MM.1S (cell line): ENCODE measurements at regions not wholly inside any gene's neighbourhood (a gene's known extent, or its start where the extent isn't known, plus 50 kb on each side); places are given as distances from the start of the nearest gene placed in this dataset.

ENCODE experiments used
- DNase-seq: peaks from one replicate; pipeline ENCODE4 v3.0.0-alpha.2; 2015
- H2AFZ ChIP-seq: fragments of 300-600 bp; sonication (generic); 2 replicates; pipeline ENCODE4 v1.6.0; 2016; ENCODE audit warnings: antibody characterized with exemption, low read length
- H3F3A ChIP-seq: fragments of 300-600 bp; sonication (generic); 2 replicates; pipeline ENCODE4 v1.6.1; 2016; ENCODE audit warnings: mild to moderate bottlenecking, antibody characterized with exemption, low read length, moderate library complexity, mixed read lengths; ENCODE audit not compliant: insufficient read depth
- H3K27ac ChIP-seq: fragments of 300-600 bp; sonication (generic); 2 replicates; pipeline ENCODE4 v1.5.1; 2016; ENCODE audit warnings: mild to moderate bottlenecking, low read length
- H3K27me3 ChIP-seq: fragments of 300-600 bp; sonication (generic); replicated peaks from 2 replicates; pipeline ENCODE4 v1.6.0; 2016; ENCODE audit warnings: low read length; ENCODE audit not compliant: insufficient read depth
- H3K36me3 ChIP-seq: fragments of 300-600 bp; sonication (generic); replicated peaks from 2 replicates; pipeline ENCODE4 v1.6.1; 2016; ENCODE audit warnings: mild to moderate bottlenecking, low read length, mixed read lengths; ENCODE audit not compliant: insufficient read depth
- H3K4me1 ChIP-seq: fragments of 300-600 bp; sonication (generic); 2 replicates; pipeline ENCODE4 v1.6.1; 2016; ENCODE audit warnings: low read length, mixed read lengths
- H3K4me2 ChIP-seq: fragments of 300-600 bp; sonication (generic); 2 replicates; pipeline ENCODE4 v1.6.0; 2016; ENCODE audit warnings: low read depth, low read length
- H3K4me3 ChIP-seq: fragments of 300-600 bp; sonication (generic); 2 replicates; pipeline ENCODE4 v1.5.1; 2016; ENCODE audit warnings: low read length, mixed read lengths
- H3K79me2 ChIP-seq: fragments of 300-600 bp; sonication (generic); 2 replicates; pipeline ENCODE4 v1.6.1; 2016; ENCODE audit warnings: mixed run types, low read length, mixed read lengths
- H3K9ac ChIP-seq: fragments of 300-600 bp; sonication (generic); 2 replicates; pipeline ENCODE4 v1.6.1; 2016; ENCODE audit warnings: low read length, mixed read lengths
- H3K9me2 ChIP-seq: fragments of 300-600 bp; sonication (generic); replicated peaks from 2 replicates; pipeline ENCODE4 v1.6.1; 2016; ENCODE audit warnings: mild to moderate bottlenecking, low read length, mixed read lengths; ENCODE audit not compliant: insufficient read depth
- H3K9me3 ChIP-seq: fragments of 300-600 bp; sonication (generic); replicated peaks from 2 replicates; pipeline ENCODE4 v1.6.1; 2016; ENCODE audit warnings: mild to moderate bottlenecking, low read length, mixed read lengths; ENCODE audit not compliant: insufficient read depth
- H4K20me1 ChIP-seq: fragments of 300-600 bp; sonication (generic); 2 replicates; pipeline ENCODE4 v1.6.1; 2016; ENCODE audit warnings: mild to moderate bottlenecking, low read length, moderate library complexity, mixed read lengths; ENCODE audit not compliant: insufficient read depth
- EZH2 ChIP-seq: fragments of 300-600 bp; sonication (generic); optimal IDR thresholded peaks from 2 replicates; pipeline ENCODE3; 2017; ENCODE audit warnings: low read depth, mild to moderate bottlenecking, antibody characterized with exemption, low read length, mixed read lengths
- EZH2phosphoT487 ChIP-seq: fragments of 300-600 bp; sonication (generic); IDR thresholded peaks from 2 replicates; pipeline ENCODE4 v1.6.1; 2018; ENCODE audit warnings: antibody characterized with exemption, low read length
- TF ChIP-seq, protein P1 (sequence below): fragments of 300-600 bp; sonication (generic); IDR thresholded peaks from 2 replicates; pipeline ENCODE4 v1.5.1; 2016; ENCODE audit warnings: antibody characterized with exemption, low read length, mixed read lengths

DNA sequence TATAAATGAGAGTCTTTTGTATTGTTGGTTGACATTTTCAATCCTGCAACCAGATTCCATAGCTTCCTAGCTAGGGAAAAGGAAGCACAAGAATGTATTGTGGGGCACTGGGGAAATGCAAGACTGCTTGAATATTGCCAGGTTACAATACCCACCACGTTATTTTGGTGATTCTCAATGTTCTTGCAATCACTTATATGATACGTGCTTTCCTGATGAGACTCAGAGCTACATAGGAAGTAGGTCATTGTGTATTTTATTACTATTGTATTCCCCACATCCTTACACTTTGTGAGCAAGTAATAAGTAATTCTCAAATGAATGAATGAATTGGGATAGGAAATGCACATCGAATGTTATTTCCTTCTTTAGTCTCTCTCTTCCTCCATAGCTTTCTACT, 217.1 kb upstream of the CD180 start:
- H3K9me3 ChIP-seq, result no peaks in the 10 kb centered on the region
- H3K9ac ChIP-seq, result no peak overlapping the region
- H3K27ac ChIP-seq, result no peak overlapping the region
- no peaks in the 10 kb centered on the region for H4K20me1 ChIP-seq
- no peaks in the 10 kb centered on the region for H3K27me3 ChIP-seq
- no peak overlapping the region for H2AFZ ChIP-seq
- no peak overlapping the region for H3K4me2 ChIP-seq
- DNase-seq, result no peak
- H3F3A ChIP-seq, result no peaks in the 10 kb centered on the region
- no peaks in the 10 kb centered on the region for H3K36me3 ChIP-seq
- no peak overlapping the region for H3K4me3 ChIP-seq
- no peaks in the 10 kb centered on the region for H3K79me2 ChIP-seq
- no peak for TF ChIP-seq EZH2
- TF ChIP-seq, protein P1, sequence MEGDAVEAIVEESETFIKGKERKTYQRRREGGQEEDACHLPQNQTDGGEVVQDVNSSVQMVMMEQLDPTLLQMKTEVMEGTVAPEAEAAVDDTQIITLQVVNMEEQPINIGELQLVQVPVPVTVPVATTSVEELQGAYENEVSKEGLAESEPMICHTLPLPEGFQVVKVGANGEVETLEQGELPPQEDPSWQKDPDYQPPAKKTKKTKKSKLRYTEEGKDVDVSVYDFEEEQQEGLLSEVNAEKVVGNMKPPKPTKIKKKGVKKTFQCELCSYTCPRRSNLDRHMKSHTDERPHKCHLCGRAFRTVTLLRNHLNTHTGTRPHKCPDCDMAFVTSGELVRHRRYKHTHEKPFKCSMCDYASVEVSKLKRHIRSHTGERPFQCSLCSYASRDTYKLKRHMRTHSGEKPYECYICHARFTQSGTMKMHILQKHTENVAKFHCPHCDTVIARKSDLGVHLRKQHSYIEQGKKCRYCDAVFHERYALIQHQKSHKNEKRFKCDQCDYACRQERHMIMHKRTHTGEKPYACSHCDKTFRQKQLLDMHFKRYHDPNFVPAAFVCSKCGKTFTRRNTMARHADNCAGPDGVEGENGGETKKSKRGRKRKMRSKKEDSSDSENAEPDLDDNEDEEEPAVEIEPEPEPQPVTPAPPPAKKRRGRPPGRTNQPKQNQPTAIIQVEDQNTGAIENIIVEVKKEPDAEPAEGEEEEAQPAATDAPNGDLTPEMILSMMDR, result no peak
- TF ChIP-seq EZH2phosphoT487, result no peak
- no peaks in the 10 kb centered on the region for H3K9me2 ChIP-seq
- no peaks in the 10 kb centered on the region for H3K4me1 ChIP-seq

DNA sequence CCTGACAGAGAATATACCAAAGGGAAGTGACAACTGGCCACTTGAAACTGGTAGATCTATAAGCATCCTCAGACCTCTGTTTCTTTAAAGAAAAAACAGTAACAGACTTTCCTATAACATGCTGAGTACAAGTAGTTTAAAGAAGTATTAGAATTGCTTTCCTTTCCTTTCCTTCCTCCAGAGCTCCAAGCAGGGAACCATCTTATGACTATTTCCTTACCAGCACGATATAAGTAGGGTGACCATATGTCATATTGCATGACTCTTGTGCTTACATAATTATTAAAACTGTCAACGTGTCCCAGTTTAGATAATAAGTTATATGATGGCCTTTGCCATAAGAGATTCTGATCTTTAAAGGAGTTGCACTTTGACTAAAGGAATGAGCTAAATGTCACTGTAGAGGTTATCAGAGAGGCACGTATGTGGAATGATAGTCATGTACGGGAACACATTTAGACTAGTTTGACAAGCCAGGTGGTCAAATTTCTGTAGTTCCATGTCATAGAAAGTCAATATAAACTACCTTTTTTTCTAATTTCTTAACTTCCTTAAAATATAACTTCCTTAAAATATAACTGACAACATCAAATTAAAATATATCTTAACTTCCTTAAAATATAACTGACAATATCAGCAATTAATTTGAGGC, 212.7 kb upstream of the CD180 start:
- H3K27me3 ChIP-seq, result no peaks in the 10 kb centered on the region
- no peaks in the 10 kb centered on the region for H3F3A ChIP-seq
- H3K36me3 ChIP-seq, result no peaks in the 10 kb centered on the region
- H3K9me3 ChIP-seq, result no peaks in the 10 kb centered on the region
- DNase-seq, result no peak
- no peak overlapping the region for H3K9ac ChIP-seq
- no peak overlapping the region for H2AFZ ChIP-seq
- no peak overlapping the region for H3K27ac ChIP-seq
- no peak overlapping the region for H3K4me2 ChIP-seq
- no peak for TF ChIP-seq EZH2phosphoT487
- TF ChIP-seq, protein P1, result no peak
- TF ChIP-seq EZH2, result no peak
- H3K79me2 ChIP-seq, result no peaks in the 10 kb centered on the region
- H3K9me2 ChIP-seq, result no peaks in the 10 kb centered on the region
- no peak overlapping the region for H3K4me3 ChIP-seq
- no peaks in the 10 kb centered on the region for H4K20me1 ChIP-seq
- H3K4me1 ChIP-seq, result no peaks in the 10 kb centered on the region

DNA sequence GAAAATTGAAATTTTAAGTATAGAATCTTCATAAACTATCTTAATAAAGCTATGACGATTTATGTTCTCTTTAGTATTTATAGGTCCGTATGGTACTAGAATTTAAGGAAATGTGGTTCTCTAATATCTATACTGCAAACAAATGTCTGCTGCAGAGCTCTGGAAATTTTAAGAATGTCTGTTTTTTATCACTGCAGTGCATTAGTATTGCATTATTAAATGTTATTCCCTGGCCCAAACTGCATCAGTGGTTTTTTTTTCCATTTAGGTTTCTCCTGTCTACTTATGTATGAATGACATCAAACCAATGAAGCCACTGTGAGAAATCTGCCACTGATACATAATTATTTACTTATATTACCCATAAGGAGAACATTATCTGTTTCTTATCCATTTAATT, 211.4 kb upstream of the CD180 start:
- H3K27ac ChIP-seq, result no peak overlapping the region
- H3K9me3 ChIP-seq, result no peaks in the 10 kb centered on the region
- no peaks in the 10 kb centered on the region for H3K79me2 ChIP-seq
- TF ChIP-seq, protein P1, result no peak
- TF ChIP-seq EZH2phosphoT487 (no peak), EZH2 (no peak)
- no peak overlapping the region for H3K9ac ChIP-seq
- H3K36me3 ChIP-seq, result no peaks in the 10 kb centered on the region
- H4K20me1 ChIP-seq, result no peaks in the 10 kb centered on the region
- no peaks in the 10 kb centered on the region for H3K27me3 ChIP-seq
- no peaks in the 10 kb centered on the region for H3K4me1 ChIP-seq
- H3K4me3 ChIP-seq, result no peak overlapping the region
- no peak for DNase-seq
- no peak overlapping the region for H2AFZ ChIP-seq
- H3K4me2 ChIP-seq, result no peak overlapping the region
- no peaks in the 10 kb centered on the region for H3F3A ChIP-seq
- H3K9me2 ChIP-seq, result no peaks in the 10 kb centered on the region
